ENCODE measurements at regions not wholly inside any gene's neighbourhood (a gene's known extent, or its start where the extent isn't known, plus 50 kb on each side); places are given as distances from the start of the nearest gene placed in this dataset.
A peak's percentile ranks its signal among the peaks of the same experiment; 100 is the strongest.

DNA sequence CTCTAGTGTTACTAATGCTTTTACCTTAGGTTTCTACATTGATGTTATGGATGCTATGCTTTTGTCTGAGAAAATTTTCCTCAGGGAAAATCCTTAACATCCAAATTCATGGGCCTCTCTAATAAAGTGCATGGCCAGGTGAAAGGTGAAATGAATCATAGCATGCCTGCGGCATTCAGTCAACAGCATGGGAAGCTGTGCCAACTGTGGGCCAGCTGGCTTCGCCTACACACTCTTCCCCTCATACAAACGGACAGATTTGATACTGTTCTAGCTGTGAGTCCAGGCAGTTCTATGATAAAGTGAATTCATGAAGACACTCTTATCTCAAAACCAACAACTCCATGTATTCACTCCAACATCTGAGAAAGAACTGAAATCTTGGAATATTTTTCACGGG is 374.1 kb downstream of the PLK2 start:
- H3K27ac ChIP-seq = no peak overlapping the region
- WGBS, 5 donors = 85 to 91% (median 88%) methylated on average over 4 of the region's 4 CpGs
- H3K4me1 ChIP-seq = no peaks in the 10 kb centered on the region
- no peaks in the 10 kb centered on the region for H3K27me3 ChIP-seq (replicated peaks in 1 of 7)
- no peak for DNase-seq
- no peak for TF ChIP-seq POLR2A (IDR thresholded peaks at IDR 0.05)
- TF ChIP-seq, protein P1, sequence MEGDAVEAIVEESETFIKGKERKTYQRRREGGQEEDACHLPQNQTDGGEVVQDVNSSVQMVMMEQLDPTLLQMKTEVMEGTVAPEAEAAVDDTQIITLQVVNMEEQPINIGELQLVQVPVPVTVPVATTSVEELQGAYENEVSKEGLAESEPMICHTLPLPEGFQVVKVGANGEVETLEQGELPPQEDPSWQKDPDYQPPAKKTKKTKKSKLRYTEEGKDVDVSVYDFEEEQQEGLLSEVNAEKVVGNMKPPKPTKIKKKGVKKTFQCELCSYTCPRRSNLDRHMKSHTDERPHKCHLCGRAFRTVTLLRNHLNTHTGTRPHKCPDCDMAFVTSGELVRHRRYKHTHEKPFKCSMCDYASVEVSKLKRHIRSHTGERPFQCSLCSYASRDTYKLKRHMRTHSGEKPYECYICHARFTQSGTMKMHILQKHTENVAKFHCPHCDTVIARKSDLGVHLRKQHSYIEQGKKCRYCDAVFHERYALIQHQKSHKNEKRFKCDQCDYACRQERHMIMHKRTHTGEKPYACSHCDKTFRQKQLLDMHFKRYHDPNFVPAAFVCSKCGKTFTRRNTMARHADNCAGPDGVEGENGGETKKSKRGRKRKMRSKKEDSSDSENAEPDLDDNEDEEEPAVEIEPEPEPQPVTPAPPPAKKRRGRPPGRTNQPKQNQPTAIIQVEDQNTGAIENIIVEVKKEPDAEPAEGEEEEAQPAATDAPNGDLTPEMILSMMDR (IDR thresholded peaks at IDR 0.05 in 8 of 11, conservative IDR thresholded peaks at IDR 0.05 in 3 of 11) = no peak
- no peak for TF ChIP-seq POLR2AphosphoS5 (IDR thresholded peaks at IDR 0.05)
- H3K9me3 ChIP-seq = no peaks in the 10 kb centered on the region
- intact Hi-C loops (cut with DNase I; ENCODE audit: low total_unique reads) = no loop called here
- no peak overlapping the region for H3K4me3 ChIP-seq
- no peaks in the 10 kb centered on the region for H3K36me3 ChIP-seq

DNA sequence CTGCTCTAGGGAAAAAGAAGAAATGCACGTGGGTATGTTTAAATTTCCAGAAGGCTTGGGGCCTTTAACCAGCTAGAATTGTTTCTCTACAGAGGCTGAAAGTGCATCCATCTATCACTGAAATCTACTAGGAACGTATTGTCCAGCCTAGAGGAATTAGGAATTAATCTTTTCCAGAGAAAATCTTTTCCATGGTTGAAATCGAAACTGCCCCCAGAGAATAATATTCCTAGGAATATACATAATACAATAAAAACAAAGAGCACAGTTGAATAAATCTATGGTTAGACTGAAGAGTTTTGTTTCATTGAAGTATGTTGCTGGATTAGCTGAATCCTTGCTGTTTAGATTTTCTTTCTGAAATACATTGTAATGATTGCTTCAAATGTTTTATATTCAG is 378.5 kb downstream of the PLK2 start:
- H3K27ac ChIP-seq = no peak overlapping the region
- H3K4me3 ChIP-seq = no peak overlapping the region
- H3K27me3 ChIP-seq (replicated peaks in 1 of 7) = no peaks in the 10 kb centered on the region
- intact Hi-C loops (cut with DNase I; ENCODE audit: low total_unique reads) = no loop called here
- TF ChIP-seq, protein P1 (IDR thresholded peaks at IDR 0.05 in 8 of 11, conservative IDR thresholded peaks at IDR 0.05 in 3 of 11) = no peak
- TF ChIP-seq POLR2AphosphoS5 (IDR thresholded peaks at IDR 0.05) (no peak), POLR2A (IDR thresholded peaks at IDR 0.05) (no peak)
- no peaks in the 10 kb centered on the region for H3K9me3 ChIP-seq
- 64 to 74% (median 66%) methylated on average over 3 of the region's 3 CpGs for WGBS, 5 donors
- no peak for DNase-seq
- H3K36me3 ChIP-seq = no peaks in the 10 kb centered on the region
- H3K4me1 ChIP-seq = peaks cover 0 to 6% (median 2%) of the 10 kb centered on the region in 6 donors

DNA sequence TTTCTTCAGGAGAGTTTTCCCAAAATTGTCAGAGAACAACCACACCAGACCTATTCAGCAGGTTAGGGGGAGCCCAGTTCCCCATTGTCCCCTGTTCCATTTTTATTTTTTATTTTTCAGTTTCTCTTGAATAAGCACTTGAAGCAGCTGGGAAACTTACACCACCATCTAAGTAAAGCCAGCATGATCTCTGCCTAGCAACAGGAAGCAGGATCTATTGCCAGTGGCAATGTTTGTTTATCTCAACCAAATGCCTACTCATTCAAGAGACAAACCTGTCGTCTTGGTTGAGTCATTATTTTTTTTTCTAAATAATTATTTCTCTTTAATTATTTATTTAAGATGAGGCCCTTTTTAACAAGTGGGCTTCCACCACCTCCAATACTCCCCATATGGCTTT is 379.3 kb downstream of the PLK2 start:
- H3K27ac ChIP-seq = no peak overlapping the region
- H3K4me1 ChIP-seq = peaks cover 0 to 6% (median 2%) of the 10 kb centered on the region in 6 donors
- intact Hi-C loops (cut with DNase I; ENCODE audit: low total_unique reads) = no loop called here
- H3K36me3 ChIP-seq = no peaks in the 10 kb centered on the region
- WGBS, 5 donors = 43 to 73% (median 53%) methylated on average over 1 of the region's 1 CpG
- no peak for DNase-seq
- H3K4me3 ChIP-seq = no peak overlapping the region
- TF ChIP-seq, protein P1 (IDR thresholded peaks at IDR 0.05 in 8 of 11, conservative IDR thresholded peaks at IDR 0.05 in 3 of 11) = no peak
- TF ChIP-seq POLR2AphosphoS5 (IDR thresholded peaks at IDR 0.05) = no peak
- no peak for TF ChIP-seq POLR2A (IDR thresholded peaks at IDR 0.05)
- H3K27me3 ChIP-seq (replicated peaks in 1 of 7) = no peaks in the 10 kb centered on the region
- no peaks in the 10 kb centered on the region for H3K9me3 ChIP-seq

DNA sequence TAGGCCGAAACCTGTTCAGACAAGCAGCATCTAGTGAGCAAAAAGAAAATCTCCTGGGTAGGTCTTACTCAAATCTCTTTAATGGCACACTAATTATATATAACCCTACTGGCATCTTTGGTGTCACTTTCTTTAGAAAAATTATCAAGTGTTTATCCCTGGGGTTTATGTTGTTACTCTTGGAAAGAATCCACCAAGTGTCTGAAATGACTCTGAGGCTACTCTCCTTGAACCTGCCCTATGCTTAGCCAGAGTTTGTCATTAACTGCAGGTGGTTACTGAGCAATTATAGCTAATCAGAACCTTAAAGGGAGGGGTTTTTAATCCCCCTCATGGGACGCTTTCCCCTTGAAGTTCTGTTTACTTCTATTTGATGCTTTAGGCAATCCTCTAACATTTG is 381.9 kb downstream of the PLK2 start:
- Histone ChIP-seq H3K4me3 (no peak overlapping the region), H3K27me3 (replicated peaks in 1 of 7) (no peaks in the 10 kb centered on the region), H3K4me1 (peaks cover 0 to 8% (median 3%) of the 10 kb centered on the region in 6 donors), H3K27ac (peak overlapping the region in 4 of 8 donors; percentile 45 to 64 (median 54)), H3K36me3 (no peaks in the 10 kb centered on the region), H3K9me3 (no peaks in the 10 kb centered on the region)
- intact Hi-C loops (cut with DNase I; ENCODE audit: low total_unique reads) = no loop called here
- no peak for DNase-seq
- 68 to 88% (median 79%) methylated on average over 2 of the region's 2 CpGs for WGBS, 5 donors
- TF ChIP-seq, protein P1 (IDR thresholded peaks at IDR 0.05 in 8 of 11, conservative IDR thresholded peaks at IDR 0.05 in 3 of 11) = no peak
- TF ChIP-seq POLR2AphosphoS5 (IDR thresholded peaks at IDR 0.05) = no peak
- TF ChIP-seq POLR2A (IDR thresholded peaks at IDR 0.05) = no peak

All from spleen (tissue), 11 donors.